Transverse colon (tissue), 4 donors: ENCODE measurements at regions not wholly inside any gene's neighbourhood (a gene's known extent, or its start where the extent isn't known, plus 50 kb on each side); places are given as distances from the start of the nearest gene placed in this dataset.

Source experiments
- CTCF ChIP-seq, 5 experiments: fragments of 200-600 bp in 3 of 5; fragments of 450-650 bp in 2 of 5; sonication (generic) in 3 of 5; IDR thresholded peaks; 1 replicate in 2 of 5; 2 replicates in 3 of 5; pipeline ENCODE4 v1.5.1; 2016 to 2017; ENCODE audit warnings: antibody characterized with exemption in 5 of 5, inconsistent platforms in 3 of 5, mild to moderate bottlenecking in 2 of 5, moderate library complexity in 1 of 5
- POLR2A ChIP-seq: fragments of 450-650 bp; IDR thresholded peaks from one replicate; pipeline ENCODE4 v1.6.1; 2016; ENCODE audit warnings: antibody characterized with exemption, mild to moderate bottlenecking, moderate library complexity
- POLR2AphosphoS5 ChIP-seq, 3 donors: sonication (generic); formaldehyde crosslinking; IDR thresholded peaks; one replicate each; pipeline ENCODE4 v1.6.1; 2016; ENCODE audit warnings: antibody characterized with exemption in 3 of 3

DNA sequence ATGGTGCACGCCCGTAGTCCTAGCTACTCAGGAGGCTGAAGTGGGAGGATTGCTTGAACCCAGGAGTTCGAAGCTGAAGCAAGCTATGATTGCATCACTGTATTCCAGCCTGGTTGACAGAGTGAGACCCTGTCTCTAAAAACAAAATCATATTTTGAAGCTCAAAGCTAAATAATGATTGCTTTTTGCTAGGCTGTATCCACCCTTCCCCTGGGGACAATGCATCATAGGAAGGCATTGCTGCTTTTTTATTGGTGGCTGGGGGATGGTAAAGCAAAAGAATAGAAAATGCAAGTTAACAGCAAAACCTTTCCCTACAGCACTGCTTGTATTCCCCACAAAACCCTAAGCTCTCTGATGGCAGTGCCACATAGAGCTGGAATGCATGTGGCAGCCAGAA is 107.5 kb upstream of the WAC start:
- TF ChIP-seq POLR2A (no peak), CTCF (IDR thresholded peaks at IDR 0.05) (no peak), POLR2AphosphoS5 (IDR thresholded peaks at IDR 0.05) (no peak)
